GM18858 (cell line): ENCODE measurements at regions not wholly inside any gene's neighbourhood (a gene's known extent, or its start where the extent isn't known, plus 50 kb on each side); places are given as distances from the start of the nearest gene placed in this dataset.

Experiments
- ATAC-seq: cut with Tn5 transposase; IDR thresholded peaks from one replicate; pipeline ENCODE4 v1.9.1; 2021; ENCODE audit not compliant: unreplicated experiment

GRCh38 chr14:97413966-97414717 is 617.0 kb downstream of the VRK1 start:
- no peak for ATAC-seq

GRCh38 chr14:97414718-97415098 is 617.5 kb downstream of the VRK1 start:
- no peak for ATAC-seq

GRCh38 chr14:97415907-97416306 is 618.7 kb downstream of the VRK1 start:
- no peak for ATAC-seq

- no peak for ATAC-seq
These were observed 619.4 kb downstream of the VRK1 start for GRCh38 chr14:97416550-97416949.

- ATAC-seq = no peak
These were observed 620.1 kb downstream of the VRK1 start for GRCh38 chr14:97417331-97417730.

- ATAC-seq = no peak
These were observed 623.0 kb downstream of the VRK1 start for GRCh38 chr14:97420211-97420610.

- no peak for ATAC-seq
These were observed 629.6 kb downstream of the VRK1 start for GRCh38 chr14:97426776-97427175.

- ATAC-seq = no peak
These were observed 631.7 kb downstream of the VRK1 start for GRCh38 chr14:97428808-97429440.

GRCh38 chr14:97432586-97432985 is 635.4 kb downstream of the VRK1 start:
- ATAC-seq = no peak

- no peak for ATAC-seq
These were observed 644.7 kb downstream of the VRK1 start for GRCh38 chr14:97441740-97442362.

- no peak for ATAC-seq
These were observed 645.2 kb downstream of the VRK1 start for GRCh38 chr14:97442363-97442762.

- ATAC-seq = no peak
These were observed 646.2 kb downstream of the VRK1 start for GRCh38 chr14:97443412-97443811.

GRCh38 chr14:97444248-97444647 is 647.1 kb downstream of the VRK1 start:
- ATAC-seq = no peak

GRCh38 chr14:97445367-97445766 is 648.2 kb downstream of the VRK1 start:
- no peak for ATAC-seq

GRCh38 chr14:97446087-97446486 is 648.9 kb downstream of the VRK1 start:
- no peak for ATAC-seq

GRCh38 chr14:97452314-97452713 is 655.1 kb downstream of the VRK1 start:
- no peak for ATAC-seq

GRCh38 chr14:97453991-97454390 is 656.8 kb downstream of the VRK1 start:
- no peak for ATAC-seq

GRCh38 chr14:97456462-97456861 is 659.3 kb downstream of the VRK1 start:
- ATAC-seq = no peak

GRCh38 chr14:97456958-97457357 is 659.8 kb downstream of the VRK1 start:
- no peak for ATAC-seq

GRCh38 chr14:97457575-97458085 is 660.4 kb downstream of the VRK1 start:
- no peak for ATAC-seq

GRCh38 chr14:97458255-97458654 is 661.1 kb downstream of the VRK1 start:
- ATAC-seq = no peak
